GM18508 (cell line): ENCODE measurements at regions not wholly inside any gene's neighbourhood (a gene's known extent, or its start where the extent isn't known, plus 50 kb on each side); places are given as distances from the start of the nearest gene placed in this dataset.

Experiments used
- ATAC-seq: cut with Tn5 transposase; IDR thresholded peaks from one replicate; pipeline ENCODE4 v1.9.1; 2021; ENCODE audit warnings: moderate number of reproducible peaks; ENCODE audit not compliant: insufficient read depth, unreplicated experiment

DNA sequence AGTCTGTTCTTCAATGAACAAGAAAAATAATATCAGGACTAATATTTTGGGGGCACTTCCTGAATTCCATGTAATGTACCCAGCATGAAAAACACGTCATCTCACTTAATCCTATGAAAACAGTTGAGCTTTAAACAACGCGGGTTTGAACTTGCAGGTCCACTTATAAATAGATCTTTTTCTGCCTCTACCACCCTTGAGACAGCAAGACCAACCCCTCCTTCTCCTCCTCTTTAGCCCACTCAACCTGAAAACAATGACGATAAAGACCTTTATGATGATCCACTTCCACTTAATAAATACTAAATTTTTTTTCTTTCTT, 203.9 kb upstream of the KRR1 start:
- no peak for ATAC-seq

DNA sequence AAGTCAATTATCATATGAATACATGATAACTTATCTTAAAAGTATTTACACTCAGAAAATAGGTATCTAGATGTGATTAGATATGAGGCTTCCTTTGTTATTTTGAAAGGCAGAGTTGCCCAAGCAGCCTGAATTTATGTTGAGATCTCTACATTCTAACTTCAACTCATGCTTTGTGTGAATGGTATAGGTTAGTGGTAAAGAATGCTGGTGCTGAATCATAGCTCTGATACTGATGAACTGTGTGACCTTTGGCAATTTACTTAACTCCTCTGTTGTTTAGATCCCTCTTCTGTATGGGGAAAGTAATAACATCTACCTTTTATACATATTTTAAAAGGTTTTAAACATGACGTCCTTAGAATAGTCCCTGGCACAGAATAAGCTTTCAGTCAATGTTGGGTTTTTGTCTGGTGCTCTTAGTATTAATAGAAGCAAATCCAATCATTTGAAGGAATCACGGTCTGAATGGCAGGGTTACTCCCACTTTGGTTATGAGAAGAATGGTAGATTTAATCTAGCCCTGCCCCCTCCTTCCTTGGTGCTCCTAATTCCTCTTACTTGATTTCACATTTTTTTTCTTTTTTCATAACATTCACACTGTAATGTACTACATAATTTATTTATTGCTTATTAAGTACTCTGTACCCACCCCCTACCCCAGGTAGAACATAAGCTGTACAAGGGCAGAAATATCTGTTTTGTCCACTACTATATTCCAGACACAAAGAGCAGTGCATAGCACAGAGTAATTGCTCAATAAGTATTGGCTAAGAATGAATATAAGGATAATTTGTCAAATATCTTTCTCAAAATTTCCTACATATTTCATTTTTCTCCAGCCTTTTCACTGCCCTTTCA, 203.3 kb upstream of the KRR1 start:
- no peak for ATAC-seq

DNA sequence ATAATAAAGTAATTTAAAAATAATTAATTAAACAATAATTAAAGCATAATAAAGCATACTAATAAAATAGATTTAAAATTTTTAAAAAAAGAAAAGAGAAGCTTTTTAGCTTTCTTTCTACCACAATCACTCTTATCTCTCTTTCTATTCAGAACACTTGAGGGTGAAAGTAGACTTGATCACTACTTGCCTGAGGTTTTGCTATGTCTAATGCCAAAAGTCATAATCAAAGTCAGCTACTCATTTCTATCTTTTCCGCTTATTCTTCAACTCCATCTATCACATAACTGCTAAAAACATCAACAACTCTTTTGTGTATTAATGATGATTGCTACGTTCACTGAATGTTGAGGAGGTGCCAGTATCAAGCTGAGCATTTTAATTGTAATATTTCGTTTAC, 202.0 kb upstream of the KRR1 start:
- no peak for ATAC-seq

DNA sequence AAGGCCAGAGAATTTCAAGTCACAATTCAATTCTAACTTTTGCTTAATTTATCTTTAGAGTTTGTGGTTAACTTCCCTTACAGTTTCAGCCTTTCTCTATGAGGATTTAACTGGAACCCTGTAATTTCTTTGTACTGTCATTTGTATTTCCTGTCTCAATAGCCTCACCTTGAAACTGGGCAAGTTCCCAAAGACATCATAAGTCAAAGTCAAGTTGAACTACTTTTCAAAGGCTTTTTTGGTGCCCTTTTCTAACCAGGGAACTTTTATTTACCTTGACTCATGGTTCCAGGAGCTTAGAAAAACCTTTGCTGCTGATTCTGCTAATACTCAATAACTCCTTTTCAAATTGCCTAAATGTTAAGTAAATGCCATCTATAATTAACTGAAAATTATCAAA, 200.8 kb upstream of the KRR1 start:
- ATAC-seq = no peak

DNA sequence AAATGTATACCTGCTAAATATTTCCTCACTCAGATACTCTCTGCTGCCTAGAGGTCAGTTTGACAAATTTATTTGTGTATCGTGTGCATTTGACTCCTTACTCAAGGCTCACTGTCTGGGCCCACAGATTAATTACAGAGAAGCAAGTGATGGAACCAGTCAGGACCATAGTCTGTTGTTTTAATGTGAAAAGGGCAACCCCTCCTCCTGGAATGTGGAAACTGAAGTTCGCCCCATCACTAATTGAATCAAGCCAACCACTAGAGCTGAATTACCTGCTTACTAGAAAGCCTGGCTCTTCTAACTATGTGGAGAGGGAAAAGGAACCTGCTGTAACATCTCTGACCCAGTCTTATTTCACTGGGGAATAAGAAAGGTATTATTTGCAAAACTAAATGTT, 199.9 kb upstream of the KRR1 start:
- no peak for ATAC-seq

DNA sequence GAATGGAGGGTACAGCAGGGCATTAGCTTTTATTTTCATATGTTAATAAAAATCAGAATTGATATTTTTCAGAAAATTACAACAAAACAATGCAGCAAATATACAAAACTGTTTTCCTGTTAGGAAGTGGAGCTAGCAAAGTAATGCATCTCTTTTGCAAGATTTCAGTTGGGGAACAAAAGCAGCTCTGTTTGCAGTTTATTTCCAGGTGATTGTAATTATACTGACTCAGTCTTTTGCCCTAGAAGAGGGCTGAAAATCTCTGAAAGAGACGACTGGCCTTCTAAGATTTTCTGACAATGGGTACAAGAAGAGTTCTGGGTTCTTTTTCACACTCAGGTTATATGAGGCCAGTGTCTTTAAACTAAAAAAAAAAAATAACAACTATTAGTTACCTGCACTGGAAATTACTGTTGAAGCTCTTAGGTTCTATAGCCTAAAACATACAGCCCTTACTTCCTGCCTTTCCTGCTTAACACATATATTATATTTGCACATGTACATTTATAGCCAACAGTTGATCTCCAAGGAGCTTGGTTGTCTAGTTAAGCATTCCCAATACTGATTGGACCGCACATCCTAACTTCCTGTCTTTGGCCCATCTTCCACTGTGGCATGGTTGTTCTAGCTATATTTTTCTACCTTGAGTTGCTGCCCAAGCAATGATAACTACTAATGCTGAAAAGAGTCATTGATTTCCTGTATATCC, 199.1 kb upstream of the KRR1 start:
- ATAC-seq = no peak

DNA sequence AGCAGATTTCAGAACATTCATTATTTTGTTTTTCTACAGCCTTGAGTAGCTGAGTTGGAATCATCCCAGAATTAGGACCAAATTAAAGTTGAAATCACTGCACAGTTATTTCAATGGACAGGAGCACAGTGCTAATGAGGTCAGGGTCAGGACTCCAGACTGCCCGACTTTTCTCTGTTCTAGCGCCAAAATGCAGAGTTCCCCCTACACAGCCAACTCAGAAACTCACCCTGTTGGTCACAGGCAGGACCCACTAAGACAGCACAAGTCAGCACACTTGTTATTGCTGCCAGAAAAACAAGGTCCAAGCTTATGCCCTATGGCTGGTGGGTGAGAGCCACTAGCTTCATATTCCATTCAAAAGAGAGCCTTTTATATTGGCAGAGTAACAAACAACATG, 198.1 kb upstream of the KRR1 start:
- ATAC-seq = no peak

DNA sequence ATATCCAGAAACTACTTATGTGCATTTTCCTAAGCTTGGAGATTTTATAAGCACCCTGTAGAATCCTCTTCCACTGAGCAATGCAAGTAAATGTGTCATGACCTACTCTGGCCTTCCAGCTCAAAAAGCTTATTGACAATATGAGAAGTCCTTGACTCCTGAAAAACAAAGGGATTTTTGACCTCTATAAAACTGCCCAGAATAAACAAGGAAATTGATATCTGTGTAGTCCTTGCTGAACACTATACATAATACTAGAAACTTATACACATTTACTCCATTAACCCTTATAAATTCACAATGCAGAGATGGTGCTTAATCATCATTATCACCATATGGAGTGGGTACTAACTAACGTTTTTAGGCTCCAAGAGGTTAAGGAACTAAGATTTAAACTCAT, 197.4 kb upstream of the KRR1 start:
- no peak for ATAC-seq

DNA sequence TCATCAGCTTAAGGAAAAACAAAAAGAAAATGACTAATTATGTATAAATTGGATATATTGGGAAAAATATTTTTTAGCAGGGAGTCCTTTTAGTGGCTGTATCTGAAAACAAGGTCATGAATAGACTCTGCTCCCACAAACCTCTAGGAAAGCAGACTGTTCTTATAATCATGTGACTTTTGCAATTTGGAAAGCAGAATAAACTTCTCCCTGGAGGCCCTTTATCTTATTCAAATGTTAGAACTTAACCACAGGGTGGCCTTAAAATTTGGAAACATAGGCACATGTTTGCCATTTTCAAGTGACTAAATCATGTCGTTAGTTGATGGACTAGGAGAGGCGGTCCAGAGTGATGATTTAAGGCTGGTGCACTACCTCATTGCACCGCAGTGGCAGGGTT, 196.6 kb upstream of the KRR1 start:
- ATAC-seq = no peak

DNA sequence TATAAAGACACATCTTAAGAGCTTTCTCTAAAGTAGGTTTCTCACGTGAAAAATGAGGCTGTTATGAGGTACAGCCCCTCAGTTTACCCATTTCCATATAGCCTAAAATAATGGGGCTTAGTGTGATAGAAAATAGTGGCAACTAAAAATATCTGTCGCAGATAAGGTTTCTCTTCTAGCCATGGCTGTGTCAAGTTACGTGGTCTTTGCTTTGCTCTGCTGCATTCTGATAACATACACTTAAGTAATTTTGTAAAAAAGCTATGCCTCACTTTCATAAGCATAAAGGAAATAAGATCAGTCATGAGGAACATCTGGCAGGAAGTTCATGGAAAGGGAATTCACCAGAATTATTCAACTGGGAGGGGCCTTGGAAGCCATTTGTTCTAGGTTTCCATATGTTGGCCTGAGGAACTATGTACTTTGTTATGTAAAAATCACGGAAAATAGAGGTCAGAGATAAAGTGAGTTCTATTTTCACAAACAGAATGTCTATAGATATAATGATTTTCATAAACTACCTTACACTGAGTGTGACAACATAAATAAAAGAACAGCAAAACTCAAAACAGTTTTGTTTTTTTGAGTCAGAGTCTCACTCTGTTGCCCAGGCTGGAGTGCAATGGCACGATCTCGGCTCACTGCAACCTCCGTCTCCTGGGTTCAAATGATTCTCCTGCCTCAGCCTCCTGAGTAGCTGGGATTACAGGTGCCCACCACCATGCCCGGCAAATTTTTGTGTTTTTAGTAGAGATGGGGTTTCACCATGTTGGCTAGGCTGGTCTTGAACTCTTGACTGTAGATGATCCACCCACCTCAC, 195.6 kb upstream of the KRR1 start:
- no peak for ATAC-seq

DNA sequence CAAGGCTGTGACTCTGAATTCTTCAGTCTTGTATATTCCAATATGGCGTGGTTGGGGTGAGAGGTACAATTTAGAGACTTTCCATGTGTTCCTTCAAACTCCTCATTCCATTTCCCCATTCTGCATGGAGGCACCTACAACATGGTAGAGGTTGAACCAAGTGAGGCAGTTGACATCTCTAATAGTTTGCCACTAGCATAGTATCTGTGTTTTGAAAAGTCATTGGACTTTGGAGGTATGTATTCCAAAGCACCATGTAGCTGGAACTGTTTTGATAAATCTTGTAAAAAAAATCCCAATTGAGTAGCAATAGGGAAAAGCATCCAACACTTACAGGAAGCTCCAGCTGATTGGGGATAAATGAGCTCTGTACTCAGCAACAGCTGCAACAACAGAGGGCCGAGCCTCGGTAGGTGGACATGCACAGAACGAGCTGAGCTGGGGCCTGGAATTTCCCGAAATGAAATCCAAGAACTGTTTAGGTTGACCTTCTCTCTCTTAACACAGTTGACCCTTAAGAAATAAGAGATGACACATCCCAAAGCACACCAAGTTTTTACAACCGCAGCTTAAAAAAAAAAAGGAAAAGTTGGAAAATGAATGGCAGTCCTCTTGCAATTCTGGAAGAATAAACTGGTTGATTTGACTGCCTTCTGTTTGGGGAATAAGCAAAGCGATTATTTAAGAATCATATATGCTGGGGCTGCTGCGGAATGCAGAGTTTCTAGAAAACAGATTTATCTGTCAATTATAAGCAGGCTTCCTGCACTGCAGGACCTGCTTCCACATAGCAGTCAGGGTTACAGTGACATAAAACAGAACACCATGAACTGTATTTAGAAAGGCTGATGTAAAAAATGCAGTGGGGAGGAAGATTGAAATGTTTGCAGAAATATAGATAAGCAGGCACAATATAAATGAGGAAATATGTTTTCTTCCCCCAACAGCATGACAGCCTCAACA, 194.6 kb upstream of the KRR1 start:
- ATAC-seq = no peak

DNA sequence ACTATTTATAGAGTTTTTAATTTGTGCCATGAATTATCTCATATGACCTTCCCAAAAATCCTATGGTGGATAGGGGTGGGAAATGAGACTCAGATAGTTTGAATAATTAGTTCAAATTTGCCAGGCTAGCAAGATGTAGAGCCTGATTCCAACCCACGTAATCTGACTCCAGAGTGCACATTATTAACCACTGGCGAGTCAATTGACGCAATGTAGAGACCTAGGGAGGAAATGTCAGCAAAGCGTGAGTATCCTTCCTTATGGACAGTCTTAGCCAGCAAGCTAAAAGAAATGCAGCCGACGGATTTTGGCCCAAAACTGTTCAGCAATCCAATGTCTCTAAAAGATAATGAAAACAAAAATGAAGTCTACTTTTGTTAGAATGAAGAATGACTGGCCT, 193.3 kb upstream of the KRR1 start:
- ATAC-seq = no peak

DNA sequence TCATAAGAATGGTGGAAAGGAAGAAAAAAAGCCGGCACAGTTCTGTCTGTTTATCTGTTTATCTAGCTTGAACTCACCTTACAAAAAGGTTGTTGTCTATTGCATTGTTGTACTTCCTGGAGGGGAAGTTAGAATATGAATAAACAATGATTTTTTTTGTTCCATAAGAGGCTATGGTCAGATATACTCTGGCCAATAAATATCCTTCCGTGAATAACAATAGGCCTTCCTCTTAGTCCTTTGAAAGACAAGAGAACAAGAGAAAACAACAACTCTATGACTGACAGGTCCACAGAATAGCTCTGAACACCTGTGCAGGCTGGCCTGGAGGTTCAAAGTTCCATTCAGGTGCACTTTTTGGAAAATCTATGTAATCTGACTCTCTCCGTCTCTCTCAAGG, 192.8 kb upstream of the KRR1 start:
- ATAC-seq = no peak

DNA sequence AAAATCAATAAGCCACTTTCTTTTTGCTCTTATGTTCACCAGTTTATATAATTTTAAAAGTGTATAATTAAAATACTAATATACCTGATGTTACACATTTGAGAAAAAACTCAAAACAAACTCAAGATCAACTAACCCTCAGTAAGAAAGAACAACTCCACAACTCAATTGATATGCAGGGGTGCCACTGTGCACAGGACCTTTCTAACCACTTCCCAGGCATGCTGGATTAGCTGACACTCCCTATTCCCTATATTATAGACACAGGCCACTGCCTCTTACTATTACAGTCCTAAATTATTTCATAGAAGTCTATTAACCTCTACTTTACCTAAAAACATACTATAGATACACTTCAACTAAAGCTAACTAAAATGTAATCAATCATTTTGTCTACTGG, 191.7 kb upstream of the KRR1 start:
- no peak for ATAC-seq

DNA sequence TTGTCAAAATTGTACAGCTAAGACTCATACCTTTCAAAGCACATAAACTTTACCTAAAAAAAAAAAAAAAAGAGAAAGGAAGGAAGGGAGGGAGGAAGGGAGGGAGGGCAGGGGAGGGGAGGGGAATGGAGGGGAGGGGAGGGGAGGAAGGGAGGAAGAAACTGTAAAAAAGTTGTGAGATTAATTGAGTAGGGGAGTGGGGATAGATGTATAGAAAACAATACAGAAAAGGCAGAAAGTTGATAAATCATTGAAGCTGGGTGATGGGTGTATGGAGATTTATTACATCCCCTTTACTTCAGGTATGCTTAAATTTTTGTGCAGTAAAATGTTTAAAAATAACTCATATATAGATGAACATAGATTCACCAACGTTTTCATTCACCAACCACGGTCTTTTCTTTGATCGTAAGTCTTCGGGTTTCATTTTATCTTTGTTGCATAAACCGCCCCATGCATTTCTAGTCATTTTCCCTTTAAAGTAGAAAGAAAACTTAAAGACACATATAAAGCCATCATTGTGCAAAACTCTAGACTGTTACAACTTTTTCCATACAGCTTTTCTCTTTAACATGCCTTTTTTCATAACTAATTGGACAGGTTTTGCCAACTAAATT, 191.2 kb upstream of the KRR1 start:
- ATAC-seq = no peak

DNA sequence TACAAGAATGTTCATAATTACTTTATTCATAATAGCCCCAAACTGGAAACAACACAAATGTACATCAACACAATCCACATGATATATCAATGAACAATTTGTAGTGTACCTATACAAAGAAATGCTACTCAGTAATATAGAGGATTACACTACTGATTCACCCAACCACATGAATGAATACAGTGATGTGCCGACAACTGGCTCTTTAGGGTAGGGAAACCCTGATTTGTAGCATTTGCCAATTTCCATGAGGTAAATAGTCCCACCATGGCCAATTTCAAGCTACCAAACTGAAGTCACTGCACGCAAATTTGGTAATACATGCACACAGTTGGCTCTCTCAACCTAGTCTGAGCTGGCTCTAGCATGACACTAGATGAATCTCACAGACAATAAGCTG, 190.4 kb upstream of the KRR1 start:
- ATAC-seq = no peak

DNA sequence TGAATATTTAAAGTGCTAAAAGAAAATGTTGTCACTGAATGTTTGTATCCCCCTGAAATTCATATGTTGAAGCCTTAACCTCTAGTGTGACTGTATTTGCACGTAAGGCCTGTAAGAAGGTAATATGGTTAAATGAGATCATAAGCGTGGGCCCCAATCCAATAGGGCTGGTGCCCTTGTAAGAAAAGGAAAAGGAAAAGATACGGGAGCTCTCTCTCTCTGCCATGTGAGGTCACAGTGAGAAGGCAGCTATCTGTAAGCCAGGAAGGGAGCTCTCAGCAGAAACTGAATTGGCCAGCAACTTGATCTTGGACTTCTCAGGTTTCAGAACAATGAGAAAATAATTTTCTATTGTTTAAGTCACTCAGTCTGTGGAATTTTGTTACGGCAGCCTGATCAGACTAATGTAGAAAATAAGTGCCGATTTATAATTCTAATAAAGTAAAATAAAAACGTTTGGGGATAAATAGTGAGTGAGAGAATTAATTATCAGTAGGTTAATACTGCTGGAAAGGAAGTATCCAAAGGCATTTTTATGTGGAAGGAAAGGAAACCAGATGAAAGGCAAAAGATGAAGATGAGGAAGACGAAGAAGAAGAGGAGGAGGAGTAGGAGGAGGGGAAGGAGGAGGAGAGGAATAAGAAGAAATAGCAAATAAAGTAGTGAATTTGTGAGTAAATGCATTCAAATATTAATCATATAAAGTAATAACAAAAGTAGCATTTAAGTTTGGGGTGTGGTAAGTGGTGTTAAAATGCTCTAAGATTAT, 188.5 kb upstream of the KRR1 start:
- ATAC-seq = no peak

DNA sequence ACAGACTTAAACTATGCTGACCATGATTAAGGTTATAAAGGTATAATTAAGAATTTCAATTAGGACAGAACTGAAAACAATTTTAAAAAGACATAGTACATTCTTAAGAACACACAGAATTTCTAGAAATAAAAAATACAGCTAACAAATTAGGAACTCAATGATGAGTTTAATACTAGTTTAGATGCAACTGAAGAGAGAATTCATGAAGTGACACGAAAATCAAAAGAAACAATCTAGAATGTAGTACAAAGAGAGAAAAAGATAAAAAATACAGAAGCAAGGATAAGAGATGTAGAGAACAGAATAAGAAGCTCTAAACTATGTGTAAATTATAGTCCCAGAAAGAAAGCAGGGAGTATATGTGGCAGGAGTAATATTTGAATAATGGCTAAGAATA, 187.8 kb upstream of the KRR1 start:
- ATAC-seq = no peak

DNA sequence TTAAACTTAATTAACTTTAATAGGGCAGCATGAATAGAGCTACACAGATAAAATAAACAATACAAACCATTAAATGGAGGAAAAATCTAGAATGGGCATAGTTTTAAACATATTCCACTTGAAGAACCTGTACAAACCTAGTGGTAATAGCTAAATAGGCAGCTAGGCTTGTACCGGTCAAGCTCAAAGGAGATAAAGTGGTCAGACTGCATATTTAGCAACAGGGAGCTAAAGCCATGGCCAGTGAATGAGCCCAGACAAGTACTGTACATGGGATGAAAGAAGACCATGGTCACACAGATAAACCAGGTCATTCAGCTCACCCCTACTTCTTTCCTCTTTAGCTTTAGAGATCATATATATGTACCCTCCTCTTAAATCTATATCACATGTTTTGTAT, 186.6 kb upstream of the KRR1 start:
- ATAC-seq = no peak
